GM12878 (cell line): ENCODE measurements at regions not wholly inside any gene's neighbourhood (a gene's known extent, or its start where the extent isn't known, plus 50 kb on each side); places are given as distances from the start of the nearest gene placed in this dataset.

ENCODE experiments used
- ATAC-seq: fragments of 200-7000 bp; cut with Tn5 transposase; 3 replicates; pipeline ENCODE4 v1.9.1; 2020; ENCODE audit warnings: mild to moderate bottlenecking, moderate library complexity
- BruUV-seq: library from RNA; stranded (reverse); fragments of 400-500 nt; replicated peaks from 2 replicates; lab custom pipeline; 2021; lab: Mats Ljungman, UMichigan
- CTCF ChIA-PET: fragments of 300-600 bp; sonication (Branson Sonifier 250); formaldehyde crosslinking; extraction: SDS; loops from one replicate; lab custom pipeline; 2021; ENCODE audit warnings: inconsistent platforms; lab: Yijun Ruan, JAX
- POLR2A ChIA-PET: fragments of 350-600 bp; formaldehyde crosslinking; extraction: SDS; loops from one replicate; lab custom pipeline; 2021; ENCODE audit warnings: inconsistent platforms; lab: Charles Lee
- RAD21 ChIA-PET: fragments of 300-600 bp; sonication (Branson Sonifier 250); formaldehyde crosslinking; loops from one replicate; lab custom pipeline; 2023; ENCODE audit warnings: antibody characterized with exemption; ENCODE audit not compliant: unreplicated experiment; lab: Charles Lee
- SMC1A ChIA-PET: fragments of 300-600 bp; sonication (Branson Sonifier 250); formaldehyde crosslinking; loops from one replicate; lab custom pipeline; 2023; ENCODE audit not compliant: unreplicated experiment, uncharacterized antibody; lab: Charles Lee
- DNase-seq: peaks from one replicate; pipeline ENCODE4 v3.0.0-alpha.2; 2011; ENCODE audit warnings: low read depth, low spot score
- FAIRE-seq: peaks from 3 replicates; lab custom pipeline; 2011; peaks lifted over from hg19 to GRCh38; lab: Jason Lieb, UNC
- H2AFZ ChIP-seq: 2 replicates; pipeline ENCODE4 v1.6.0; 2011; ENCODE audit warnings: low read depth, low read length, control low read depth; ENCODE audit not compliant: control insufficient read depth
- H3K27ac ChIP-seq: 2 replicates; pipeline ENCODE4 v1.5.1; 2011; ENCODE audit warnings: control low read depth; ENCODE audit not compliant: control insufficient read depth, insufficient read depth
- H3K27me3 ChIP-seq, 2 experiments: replicated peaks in 1 of 2; 2 replicates each; pipeline versions ENCODE4 v1.6.0 to v1.6.1; 2011; ENCODE audit warnings: low read length in 1 of 2; ENCODE audit not compliant: control insufficient read depth in 2 of 2, insufficient read depth in 2 of 2
- H3K36me3 ChIP-seq, 2 experiments: 2 replicates each; pipeline ENCODE4 v1.5.1; 2011; ENCODE audit warnings: low read length in 1 of 2; ENCODE audit not compliant: control insufficient read depth in 2 of 2, insufficient read depth in 2 of 2
- H3K4me1 ChIP-seq: 2 replicates; pipeline ENCODE4 v1.6.1; 2011; ENCODE audit warnings: mild to moderate bottlenecking, low read length, moderate library complexity, mixed read lengths; ENCODE audit not compliant: control insufficient read depth, insufficient read depth
- H3K4me2 ChIP-seq: 2 replicates; pipeline ENCODE4 v1.6.0; 2011; ENCODE audit warnings: control low read depth; ENCODE audit not compliant: control insufficient read depth, insufficient read depth
- H3K4me3 ChIP-seq: fragments of 200-600 bp; sonication (generic); 2 replicates; pipeline ENCODE4 v1.5.1; 2016
- H3K79me2 ChIP-seq: 2 replicates; pipeline ENCODE4 v1.6.0; 2011; ENCODE audit warnings: low read length; ENCODE audit not compliant: control insufficient read depth, insufficient read depth
- H3K9ac ChIP-seq: 2 replicates; pipeline ENCODE4 v1.8.0; 2011; ENCODE audit warnings: low read length, control low read depth, mixed read lengths; ENCODE audit not compliant: control insufficient read depth, insufficient read depth
- H3K9me3 ChIP-seq: replicated peaks from 3 replicates; pipeline ENCODE4 v1.5.1; 2011; ENCODE audit warnings: mild to moderate bottlenecking, low read length; ENCODE audit not compliant: control insufficient read depth, insufficient read depth
- H4K20me1 ChIP-seq: 2 replicates; pipeline ENCODE4 v1.6.0; 2011; ENCODE audit not compliant: control insufficient read depth, insufficient read depth
- BCLAF1 ChIP-seq: fragments of 450-650 bp; IDR thresholded peaks from 2 replicates; pipeline ENCODE4 v1.6.1; 2017; ENCODE audit warnings: antibody characterized with exemption, mild to moderate bottlenecking, moderate library complexity
- CTCF ChIP-seq, 3 experiments: IDR thresholded peaks in 2 of 3; conservative IDR thresholded peaks in 1 of 3; 2 replicates each; pipeline ENCODE4 v1.5.1; 2011; ENCODE audit warnings: low read depth in 3 of 3, low read length in 3 of 3, mild to moderate bottlenecking in 3 of 3, control low read depth in 2 of 3, moderate library complexity in 2 of 3, inconsistent platforms in 1 of 3, mixed read lengths in 1 of 3; ENCODE audit not compliant: control insufficient read depth in 2 of 3, insufficient read depth in 1 of 3; ENCODE audit errors: extremely low read depth in 1 of 3
- EED ChIP-seq: sonication (generic); IDR thresholded peaks from 2 replicates; pipeline ENCODE4 v1.6.1; 2016; ENCODE audit warnings: antibody characterized with exemption, low read depth
- IKZF2 ChIP-seq, 2 experiments: fragments of 450-650 bp; IDR thresholded peaks; 2 replicates each; pipeline ENCODE4 v1.6.1; 2017; ENCODE audit warnings: mild to moderate bottlenecking in 2 of 2, moderate library complexity in 2 of 2
- POU2F2 ChIP-seq: IDR thresholded peaks from 3 replicates; pipeline ENCODE4 v1.6.1; 2011; ENCODE audit warnings: low read depth, mild to moderate bottlenecking, low read length, borderline replicate concordance
- RAD21 ChIP-seq: IDR thresholded peaks from 2 replicates; pipeline ENCODE4 v1.6.1; 2011; ENCODE audit warnings: mild to moderate bottlenecking, low read depth, low read length, moderate library complexity; ENCODE audit not compliant: insufficient read depth
- SMC3 ChIP-seq: IDR thresholded peaks from 2 replicates; pipeline ENCODE4 v1.6.1; 2011; ENCODE audit warnings: low read length, improper control_type of control experiment, borderline replicate concordance
- SPI1 ChIP-seq: IDR thresholded peaks from 2 replicates; pipeline ENCODE4 v1.6.1; 2011; ENCODE audit warnings: low read depth, mild to moderate bottlenecking, low read length, moderate library complexity, borderline replicate concordance; ENCODE audit not compliant: insufficient read depth
- YY1 ChIP-seq: IDR thresholded peaks from 2 replicates; pipeline ENCODE4 v1.6.1; 2011; ENCODE audit warnings: low read depth, mild to moderate bottlenecking, low read length
- WGBS: methylation state at CpG from one replicate; pipeline ENCODE4 v1.1.6; 2016; ENCODE audit warnings: low lambda C conversion rate; ENCODE audit not compliant: insufficient replicate concordance, insufficient coverage; ENCODE audit errors: missing lambda C conversion rate; 5-methylcytosine and 5-hydroxymethylcytosine counted together
- in situ Hi-C: fragments of 300-500 bp; cut with MboI; formaldehyde crosslinking; loops from 9 replicates; pipeline ENCODE4 v1.14.3; 2018; ENCODE audit warnings: mixed read lengths
- intact Hi-C: fragments of 100-400 bp; cut with micrococcal nuclease; formaldehyde crosslinking; loops from one replicate; pipeline ENCODE4 v1.14.2; 2022; ENCODE audit not compliant: unreplicated experiment

GRCh38 chr20:4091490-4092479 lies 56.8 kb upstream of the SMOX start:
- intact Hi-C loops, result no loop called here
- CTCF ChIA-PET, result interaction anchor here (0.5 to 1.6 kb wide), 13 partner anchors 8 to 1585 kb away, joined by 3 to 8 read pairs (median 4); no protein-coding TSS in a partner anchor
- BruUV-seq, result no TSS peak

More at GRCh38 chr20:4091490-4092479, 56.8 kb upstream of the SMOX start:
- RAD21 ChIA-PET, result no interaction called here
- H3K4me3 ChIP-seq, result no peak overlapping the region
- H3K9me3 ChIP-seq, result no peaks in the 10 kb centered on the region; the same call in 2 of the 3 replicates
- H3K4me1 ChIP-seq, result no peaks in the 10 kb centered on the region
- H4K20me1 ChIP-seq, result no peaks in the 10 kb centered on the region
- FAIRE-seq (no peak), DNase-seq (no peak)
- 28% methylated on average over 23 of the region's 24 CpGs for whole genome bisulfite sequencing
- H3K27ac ChIP-seq, result no peak overlapping the region
- H2AFZ ChIP-seq, result no peak overlapping the region
- in situ Hi-C loops, result no loop called here
- H3K4me2 ChIP-seq, result no peak overlapping the region
- no peaks in the 10 kb centered on the region for H3K36me3 ChIP-seq
- POLR2A ChIA-PET, result no interaction called here
- H3K79me2 ChIP-seq, result no peaks in the 10 kb centered on the region
- H3K9ac ChIP-seq, result no peak overlapping the region
- no peaks in the 10 kb centered on the region for H3K27me3 ChIP-seq
- SMC1A ChIA-PET, result interaction anchor here (1.0 to 1.3 kb wide), 2 partner anchors 204 to 216 kb away, joined by 5 to 6 read pairs; no protein-coding TSS in a partner anchor
- TF ChIP-seq EED (peak; percentile 54; the same call in 1 of the 2 replicates), CTCF (IDR thresholded peaks at IDR 0.05 in 2 of 3, conservative IDR thresholded peaks at IDR 0.05 in 1 of 3; ENCODE audit: control insufficient read depth in 2 of 3, extremely low read depth in 1 of 3, insufficient read depth in 1 of 3, low read depth in 3 of 3, low read length in 3 of 3) (peak; percentile 66 to 81 (median 75)), IKZF2 (IDR thresholded peaks at IDR 0.05) (peak; percentile 12 to 33; a peak in 1 of 4 replicates), SMC3 (peak; percentile 56), YY1 (0 out of 2 replicates have a peak, but pooled peaks have one; percentile 54), SPI1 (peak; percentile 57; the same call in 1 of the 2 replicates), RAD21 (peak; percentile 57), BCLAF1 (no peak), POU2F2 (no peak)
- TF ChIP-seq, all 136 proteins: peak for 7
- peak; percentile 65 for ATAC-seq
